Caco-2 (cell line): ENCODE measurements at regions not wholly inside any gene's neighbourhood (a gene's known extent, or its start where the extent isn't known, plus 50 kb on each side); places are given as distances from the start of the nearest gene placed in this dataset.

Experiments
- BruUV-seq: library from RNA; stranded (reverse); fragments of 400-500 nt; replicated peaks from 2 replicates; lab custom pipeline; 2021; lab: Mats Ljungman, UMichigan
- CTCF ChIA-PET: fragments of 300-600 bp; sonication (Branson Sonifier 250); formaldehyde crosslinking; loops from one replicate; lab custom pipeline; 2022; ENCODE audit warnings: antibody characterized with exemption; lab: Charles Lee
- POLR2A ChIA-PET: fragments of 300-600 bp; sonication (Branson Sonifier 250); formaldehyde crosslinking; loops from one replicate; lab custom pipeline; 2022; ENCODE audit warnings: antibody characterized with exemption; lab: Charles Lee
- DNase-seq, 2 experiments: peaks; one replicate each; pipeline versions ENCODE4 v3.0.0 to v3.0.0-alpha.2; 2020 to 2022
- H3K27me3 ChIP-seq: replicated peaks from 2 replicates; pipeline ENCODE4 v1.6.0; 2011; ENCODE audit warnings: low read length; ENCODE audit not compliant: control insufficient read depth, insufficient read depth
- H3K36me3 ChIP-seq: 2 replicates; pipeline ENCODE4 v1.5.1; 2011; ENCODE audit warnings: low read length; ENCODE audit not compliant: control insufficient read depth, insufficient read depth
- H3K4me1 ChIP-seq: fragments of 250-450 bp; sonication (Bioruptor Pico); 2 replicates; pipeline ENCODE4 v1.5.1; 2020; ENCODE audit warnings: mild to moderate bottlenecking
- H3K4me3 ChIP-seq: 2 replicates; pipeline ENCODE4 v1.5.1; 2011; ENCODE audit warnings: low read depth, mild to moderate bottlenecking, control low read depth, low read length
- H3K9me3 ChIP-seq: fragments of 250-450 bp; sonication (Bioruptor Pico); 2 replicates; pipeline ENCODE4 v1.5.1; 2020; ENCODE audit warnings: mild to moderate bottlenecking, moderate library complexity
- H3K27ac Mint-ChIP-seq: one replicate; pipeline ENCODE4 v1.8.0; 2022; ENCODE audit warnings: mixed read lengths; ENCODE audit not compliant: unreplicated experiment
- H3K27me3 Mint-ChIP-seq: one replicate; pipeline ENCODE4 v1.8.0; 2022; ENCODE audit warnings: mixed read lengths; ENCODE audit not compliant: insufficient read depth, unreplicated experiment
- H3K36me3 Mint-ChIP-seq: one replicate; pipeline ENCODE4 v1.8.0; 2022; ENCODE audit warnings: mild to moderate bottlenecking, mixed read lengths; ENCODE audit not compliant: insufficient read depth, unreplicated experiment
- H3K4me1 Mint-ChIP-seq: one replicate; pipeline ENCODE4 v1.8.0; 2022; ENCODE audit warnings: low read depth, mixed read lengths; ENCODE audit not compliant: unreplicated experiment
- H3K4me3 Mint-ChIP-seq: one replicate; pipeline ENCODE4 v1.8.0; 2022; ENCODE audit warnings: mild to moderate bottlenecking, moderate library complexity, mixed read lengths; ENCODE audit not compliant: unreplicated experiment
- H3K9me3 Mint-ChIP-seq: one replicate; pipeline ENCODE4 v1.8.0; 2022; ENCODE audit warnings: mixed read lengths; ENCODE audit not compliant: unreplicated experiment
- intact Hi-C: fragments of 100-400 bp; cut with micrococcal nuclease; formaldehyde crosslinking; loops from one replicate; pipeline ENCODE4 v1.10.0; 2022; ENCODE audit not compliant: unreplicated experiment
- TF ChIP-seq, protein P1 (sequence below), 2 experiments: fragments of 200-600 bp in 1 of 2; IDR thresholded peaks; 1 replicate in 1 of 2; 2 replicates in 1 of 2; pipeline versions ENCODE4 v1.5.1 to v1.8.0; 2011 to 2022; ENCODE audit warnings: antibody characterized with exemption in 1 of 2, control low read depth in 1 of 2, inconsistent platforms in 1 of 2, low read depth in 1 of 2, low read length in 1 of 2, mild to moderate bottlenecking in 1 of 2, moderate library complexity in 1 of 2; ENCODE audit not compliant: insufficient read depth in 1 of 2, severe bottlenecking in 1 of 2, unreplicated experiment in 1 of 2

DNA sequence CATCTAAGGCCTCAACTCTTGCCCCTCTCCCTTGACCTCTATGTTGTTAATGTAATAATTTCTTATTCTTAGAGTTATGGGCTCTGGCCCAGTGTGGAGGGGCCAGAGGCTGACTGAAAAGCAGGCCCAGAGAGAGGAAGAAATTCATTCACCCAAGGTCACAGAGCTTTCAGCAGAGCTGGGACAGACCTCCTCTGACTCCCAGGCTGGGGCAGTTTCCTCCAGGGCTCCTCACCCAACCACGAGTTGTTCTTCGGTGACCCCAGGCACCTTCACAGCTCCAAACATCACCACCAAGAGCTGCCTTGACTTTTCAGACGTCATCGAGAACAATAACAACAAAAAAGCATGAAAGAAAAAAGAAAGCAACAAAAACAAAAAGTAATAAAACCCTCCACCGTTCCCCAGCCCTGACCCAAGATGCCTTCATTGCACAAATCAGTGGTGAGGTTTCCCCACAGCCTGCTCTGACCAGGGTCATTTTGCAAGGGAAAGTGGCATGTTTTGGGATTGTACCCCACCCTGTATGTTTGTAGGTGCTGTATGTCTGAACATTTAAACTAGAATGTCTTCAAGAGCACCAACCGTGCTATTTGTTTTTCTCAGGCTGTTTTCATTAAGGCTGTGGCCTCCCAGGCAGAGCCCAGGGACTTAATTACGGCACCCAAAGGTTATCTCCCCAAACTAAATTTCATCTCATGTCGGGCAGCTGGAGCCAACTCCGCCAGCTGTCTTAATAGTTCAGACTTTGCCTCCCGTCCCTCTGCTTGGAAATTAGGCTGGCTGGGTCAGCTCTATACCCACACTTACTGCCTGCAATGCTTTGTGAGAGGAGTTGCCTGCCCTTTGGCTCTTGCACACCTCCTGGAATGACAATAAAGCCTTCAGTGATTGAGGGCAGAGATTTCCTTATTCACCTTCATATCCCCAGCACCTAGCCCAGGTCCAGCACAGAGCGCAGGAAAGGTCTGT, 173.8 kb downstream of the RPLP1 start:
- CTCF ChIA-PET = interaction anchor here (0.7 kb wide), 1 partner anchor 84 kb away, joined by 3 read pairs; no protein-coding TSS in a partner anchor
- Mint-ChIP-seq H3K27ac (no peak overlapping the region), H3K27me3 (peaks cover 22% of the 10 kb centered on the region), H3K4me3 (no peak overlapping the region), H3K9me3 (no peaks in the 10 kb centered on the region), H3K36me3 (no peaks in the 10 kb centered on the region), H3K4me1 (no peaks in the 10 kb centered on the region)
- Histone ChIP-seq H3K4me1 (no peaks in the 10 kb centered on the region), H3K9me3 (no peaks in the 10 kb centered on the region), H3K36me3 (no peaks in the 10 kb centered on the region), H3K4me3 (no peak overlapping the region), H3K27me3 (no peaks in the 10 kb centered on the region)
- no peak for DNase-seq
- intact Hi-C loops = no loop called here
- POLR2A ChIA-PET = no interaction called here
- TF ChIP-seq, protein P1, sequence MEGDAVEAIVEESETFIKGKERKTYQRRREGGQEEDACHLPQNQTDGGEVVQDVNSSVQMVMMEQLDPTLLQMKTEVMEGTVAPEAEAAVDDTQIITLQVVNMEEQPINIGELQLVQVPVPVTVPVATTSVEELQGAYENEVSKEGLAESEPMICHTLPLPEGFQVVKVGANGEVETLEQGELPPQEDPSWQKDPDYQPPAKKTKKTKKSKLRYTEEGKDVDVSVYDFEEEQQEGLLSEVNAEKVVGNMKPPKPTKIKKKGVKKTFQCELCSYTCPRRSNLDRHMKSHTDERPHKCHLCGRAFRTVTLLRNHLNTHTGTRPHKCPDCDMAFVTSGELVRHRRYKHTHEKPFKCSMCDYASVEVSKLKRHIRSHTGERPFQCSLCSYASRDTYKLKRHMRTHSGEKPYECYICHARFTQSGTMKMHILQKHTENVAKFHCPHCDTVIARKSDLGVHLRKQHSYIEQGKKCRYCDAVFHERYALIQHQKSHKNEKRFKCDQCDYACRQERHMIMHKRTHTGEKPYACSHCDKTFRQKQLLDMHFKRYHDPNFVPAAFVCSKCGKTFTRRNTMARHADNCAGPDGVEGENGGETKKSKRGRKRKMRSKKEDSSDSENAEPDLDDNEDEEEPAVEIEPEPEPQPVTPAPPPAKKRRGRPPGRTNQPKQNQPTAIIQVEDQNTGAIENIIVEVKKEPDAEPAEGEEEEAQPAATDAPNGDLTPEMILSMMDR (IDR thresholded peaks at IDR 0.05; ENCODE audit: insufficient read depth in 1 of 2, low read depth in 1 of 2, low read length in 1 of 2, severe bottlenecking in 1 of 2, unreplicated experiment in 1 of 2) = no peak
- no TSS peak for BruUV-seq

DNA sequence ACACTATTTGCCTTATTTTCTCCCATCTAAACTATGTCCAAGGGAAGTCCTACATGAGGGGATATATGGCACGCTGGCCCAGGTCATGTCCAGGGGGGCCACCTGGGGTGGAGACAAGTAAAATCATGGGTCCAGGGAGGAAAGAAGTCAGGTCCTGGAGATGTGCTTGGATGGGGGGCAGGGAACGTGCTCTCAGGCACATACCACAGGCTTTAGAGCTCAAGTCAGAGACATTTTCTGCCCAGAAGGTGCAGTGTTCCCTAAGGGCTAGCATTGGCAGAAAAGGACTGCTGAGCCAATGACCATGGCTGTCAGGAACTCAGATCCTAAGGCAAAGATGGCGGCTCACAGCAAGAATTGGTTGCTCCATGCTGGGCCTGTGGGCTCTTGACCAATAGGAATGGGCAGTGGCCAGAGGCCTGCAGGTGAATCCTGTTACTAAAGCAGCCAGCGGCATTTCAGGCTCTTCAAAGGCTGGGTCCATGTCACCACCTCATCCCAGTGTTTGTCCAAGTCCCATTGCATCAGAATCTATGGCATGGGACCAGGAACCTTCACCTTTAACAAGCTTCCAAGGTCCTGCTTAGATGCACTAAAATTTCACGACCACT, 175.0 kb downstream of the RPLP1 start:
- no peak overlapping the region for H3K27ac Mint-ChIP-seq
- no peaks in the 10 kb centered on the region for H3K4me1 Mint-ChIP-seq
- no peaks in the 10 kb centered on the region for H3K27me3 ChIP-seq
- no peaks in the 10 kb centered on the region for H3K36me3 ChIP-seq
- H3K9me3 ChIP-seq = no peaks in the 10 kb centered on the region
- TF ChIP-seq, protein P1 (IDR thresholded peaks at IDR 0.05; ENCODE audit: insufficient read depth in 1 of 2, low read depth in 1 of 2, low read length in 1 of 2, severe bottlenecking in 1 of 2, unreplicated experiment in 1 of 2) = no peak
- H3K36me3 Mint-ChIP-seq = no peaks in the 10 kb centered on the region
- DNase-seq = no peak
- POLR2A ChIA-PET = no interaction called here
- no peaks in the 10 kb centered on the region for H3K9me3 Mint-ChIP-seq
- H3K4me1 ChIP-seq = no peaks in the 10 kb centered on the region
- H3K4me3 ChIP-seq = no peak overlapping the region
- no TSS peak for BruUV-seq
- CTCF ChIA-PET = interaction anchor here (0.9 kb wide), 1 partner anchor 36 kb away, joined by 3 read pairs; no protein-coding TSS in a partner anchor
- H3K4me3 Mint-ChIP-seq = no peak overlapping the region
- intact Hi-C loops = no loop called here
- H3K27me3 Mint-ChIP-seq = peaks cover 23% of the 10 kb centered on the region

DNA sequence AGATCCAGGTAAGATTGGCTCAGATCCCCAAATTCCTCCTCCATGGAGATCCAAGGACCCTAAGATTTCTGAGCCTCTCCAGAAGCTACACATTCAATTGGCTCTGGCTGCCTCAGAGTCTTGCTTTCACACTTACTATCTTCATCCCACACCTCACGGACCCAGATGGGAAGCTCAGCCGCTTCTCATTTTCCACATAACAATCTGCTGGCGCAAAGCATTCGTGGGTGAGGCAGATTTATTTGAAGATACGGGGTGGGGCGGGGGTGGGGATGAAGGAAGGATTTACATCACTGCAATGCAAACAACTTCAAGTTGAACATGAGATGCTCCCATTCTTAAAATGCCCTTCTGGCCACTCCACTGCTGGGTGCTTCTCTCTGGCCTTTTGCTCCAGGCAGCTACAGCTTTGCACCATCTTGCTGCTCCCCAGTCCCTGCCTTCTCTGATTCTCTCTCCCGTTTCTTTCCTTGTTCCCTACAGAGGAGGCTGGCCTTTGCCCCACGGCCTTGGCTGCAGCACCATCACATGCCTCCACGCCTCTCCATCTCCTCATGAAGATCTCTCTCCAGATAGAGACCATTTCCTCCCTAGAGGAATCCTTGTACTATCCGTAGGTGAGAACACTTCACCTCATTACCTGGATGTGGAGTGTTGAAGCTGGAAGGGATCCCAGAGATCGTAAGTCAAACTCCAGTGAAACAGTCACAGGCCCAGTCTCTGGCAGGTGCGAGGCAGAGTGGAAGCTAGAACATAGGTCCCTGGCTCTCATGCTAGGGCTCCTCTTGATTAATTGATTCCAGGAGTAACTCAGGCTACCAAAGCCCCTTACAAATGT, 175.9 kb downstream of the RPLP1 start:
- no peaks in the 10 kb centered on the region for H3K9me3 Mint-ChIP-seq
- intact Hi-C loops = no loop called here
- Histone ChIP-seq H3K9me3 (no peaks in the 10 kb centered on the region), H3K4me1 (no peaks in the 10 kb centered on the region), H3K36me3 (no peaks in the 10 kb centered on the region), H3K27me3 (no peaks in the 10 kb centered on the region), H3K4me3 (no peak overlapping the region)
- ChIA-PET POLR2A (no interaction called here), CTCF (interaction anchor here (0.9 kb wide), 1 partner anchor 37 kb away, joined by 3 read pairs; no protein-coding TSS in a partner anchor)
- DNase-seq = no peak
- TF ChIP-seq, protein P1 (IDR thresholded peaks at IDR 0.05; ENCODE audit: insufficient read depth in 1 of 2, low read depth in 1 of 2, low read length in 1 of 2, severe bottlenecking in 1 of 2, unreplicated experiment in 1 of 2) = no peak
- no peaks in the 10 kb centered on the region for H3K4me1 Mint-ChIP-seq
- no peaks in the 10 kb centered on the region for H3K36me3 Mint-ChIP-seq
- no TSS peak for BruUV-seq
- no peak overlapping the region for H3K27ac Mint-ChIP-seq
- H3K27me3 Mint-ChIP-seq = peaks cover 26% of the 10 kb centered on the region
- no peak overlapping the region for H3K4me3 Mint-ChIP-seq
